Activated CD4-positive, alpha-beta memory T cell treated with anti-CD3 and anti-CD28 coated beads for 36 hours (primary cell): ENCODE measurements at regions not wholly inside any gene's neighbourhood (a gene's known extent, or its start where the extent isn't known, plus 50 kb on each side); places are given as distances from the start of the nearest gene placed in this dataset.

ENCODE experiments used
- CTCF ChIA-PET: fragments of 350-600 bp; sonication (Branson Sonifier 250); formaldehyde crosslinking; loops from one replicate; lab custom pipeline; 2021; ENCODE audit warnings: antibody characterized with exemption, inconsistent platforms; lab: Charles Lee
- POLR2A ChIA-PET: fragments of 350-600 bp; sonication (Branson Sonifier 250); formaldehyde crosslinking; loops from one replicate; lab custom pipeline; 2021; ENCODE audit warnings: antibody characterized with exemption; lab: Charles Lee
- DNase-seq: peaks from one replicate; pipeline ENCODE4 v3.0.0-alpha.2; 2020
- H3K27ac Mint-ChIP-seq: one replicate; pipeline ENCODE4 v1.8.0; 2021; ENCODE audit warnings: mixed read lengths
- H3K27me3 Mint-ChIP-seq: one replicate; pipeline ENCODE4 v1.8.0; 2021; ENCODE audit warnings: mixed read lengths
- H3K36me3 Mint-ChIP-seq: one replicate; pipeline ENCODE4 v1.8.0; 2021; ENCODE audit warnings: mixed read lengths
- H3K4me1 Mint-ChIP-seq: one replicate; pipeline ENCODE4 v1.8.0; 2021; ENCODE audit warnings: low read depth, mixed read lengths
- H3K4me3 Mint-ChIP-seq: one replicate; pipeline ENCODE4 v1.8.0; 2021; ENCODE audit warnings: mild to moderate bottlenecking, mixed read lengths
- H3K9me3 Mint-ChIP-seq: one replicate; pipeline ENCODE4 v1.8.0; 2021; ENCODE audit warnings: mixed read lengths
- intact Hi-C: fragments of 100-400 bp; cut with micrococcal nuclease; formaldehyde crosslinking; loops from one replicate; pipeline ENCODE4 v1.15.1; 2023

GRCh38 chr12:118925826-118926225 is 55.5 kb upstream of the SRRM4 start:
- ChIA-PET POLR2A (no interaction called here), CTCF (no interaction called here)
- intact Hi-C loops = no loop called here
- H3K4me3 Mint-ChIP-seq = no peak overlapping the region
- DNase-seq = no peak
- no peak overlapping the region for H3K27ac Mint-ChIP-seq
- no peaks in the 10 kb centered on the region for H3K4me1 Mint-ChIP-seq
- H3K36me3 Mint-ChIP-seq = no peaks in the 10 kb centered on the region
- no peaks in the 10 kb centered on the region for H3K27me3 Mint-ChIP-seq
- no peaks in the 10 kb centered on the region for H3K9me3 Mint-ChIP-seq
